Adrenal gland (tissue), 9 donors: ENCODE measurements at regions not wholly inside any gene's neighbourhood (a gene's known extent, or its start where the extent isn't known, plus 50 kb on each side); places are given as distances from the start of the nearest gene placed in this dataset.

Experiments
- DNase-seq, 7 donors: peaks; one replicate each; pipeline ENCODE4 v3.0.0-alpha.2; 2019 to 2020
- H3K27ac ChIP-seq, 5 donors: fragments of 200-600 bp; sonication (generic) in 4 of 5; 1 replicate in 3 of 5; 2 replicates in 2 of 5; pipeline versions ENCODE4 v1.5.1 to v1.8.0; 2016 to 2020; ENCODE audit warnings: mild to moderate bottlenecking in 1 of 5
- H3K27me3 ChIP-seq: fragments of 200-600 bp; 2 replicates; pipeline ENCODE4 v1.8.0; 2021
- H3K36me3 ChIP-seq, 2 donors: fragments of 200-600 bp; replicated peaks in 1 of 2; 1 replicate in 1 of 2; 2 replicates in 1 of 2; pipeline versions ENCODE4 v1.5.1 to v1.8.0; 2018 to 2022
- H3K4me1 ChIP-seq, 2 donors: fragments of 200-600 bp; replicated peaks in 1 of 2; 1 replicate in 1 of 2; 2 replicates in 1 of 2; pipeline versions ENCODE4 v1.5.1 to v1.8.0; 2018 to 2021
- H3K4me3 ChIP-seq, 4 donors: fragments of 200-600 bp; sonication (generic) in 3 of 4; one replicate each; pipeline ENCODE4 v1.5.1; 2016 to 2018
- H3K9me3 ChIP-seq, 3 donors: fragments of 200-600 bp; sonication (generic) in 1 of 3; replicated peaks in 1 of 3; 1 replicate in 2 of 3; 2 replicates in 1 of 3; pipeline versions ENCODE4 v1.5.1 to v1.8.0; 2016 to 2021
- CTCF ChIP-seq, 6 experiments: fragments of 450-650 bp in 4 of 6; fragments of 200-600 bp in 2 of 6; sonication (generic) in 1 of 6; IDR thresholded peaks; 1 replicate in 5 of 6; 2 replicates in 1 of 6; pipeline versions ENCODE4 v1.5.1 to v1.8.0; 2016 to 2021; ENCODE audit warnings: antibody characterized with exemption in 6 of 6, mild to moderate bottlenecking in 2 of 6, moderate library complexity in 1 of 6
- POLR2A ChIP-seq, 2 donors: fragments of 450-650 bp; IDR thresholded peaks; one replicate each; pipeline ENCODE4 v1.6.1; 2017; ENCODE audit warnings: antibody characterized with exemption in 2 of 2, mild to moderate bottlenecking in 2 of 2, moderate library complexity in 1 of 2
- WGBS, 4 donors: extraction: QIAGEN DNeasy Blood & Tissue Kit in 2 of 4; methylation state at CpG; one replicate each; pipeline versions ENCODE4 v1.1.5 to v1.1.7; 2013 to 2017; 5-methylcytosine and 5-hydroxymethylcytosine counted together
- intact Hi-C, 2 donors: fragments of 100-400 bp; cut with DNase I; formaldehyde crosslinking; loops; one replicate each; pipeline versions ENCODE4 v1.14.1 to v1.15.0; 2022 to 2023
- donor health status: healthy with polysubstance abuse.
- donor health status: Bipolar disorder and iron deficiency.
- donor health status: DM: yes; HTN: yes; CAD: no.
- donor health status: DM: no; HTN: no; CAD: no.
- donor health status: DM: no; HTN: no; CAD: no.

DNA sequence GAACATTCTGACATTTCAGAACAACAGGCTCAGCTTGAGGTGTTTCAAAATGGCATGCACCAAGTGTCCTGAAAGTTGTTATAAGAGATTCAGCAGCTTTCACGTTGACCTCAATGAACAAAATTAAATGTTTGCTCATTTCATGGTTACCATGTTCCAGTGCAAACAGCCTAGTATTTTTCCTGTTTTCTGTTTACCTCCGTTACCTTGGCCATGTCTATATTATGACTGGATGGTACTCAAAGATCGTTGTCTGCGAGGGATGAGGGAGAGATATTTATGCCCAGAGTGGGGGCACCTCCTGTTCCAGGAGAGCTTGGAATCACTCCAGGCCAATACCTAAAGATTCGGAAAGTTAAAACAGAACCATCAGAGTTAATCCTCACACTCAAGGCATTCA is 83.8 kb upstream of the SASH1 start:
- H3K4me1 ChIP-seq, result no peaks in the 10 kb centered on the region
- no peak overlapping the region for H3K27ac ChIP-seq
- 85 to 89% (median 86%) methylated on average over 5 of the region's 5 CpGs for WGBS, 4 donors
- no peaks in the 10 kb centered on the region for H3K36me3 ChIP-seq
- no peak overlapping the region for H3K4me3 ChIP-seq
- intact Hi-C loops, result no loop called here
- no peaks in the 10 kb centered on the region for H3K27me3 ChIP-seq
- TF ChIP-seq POLR2A (IDR thresholded peaks at IDR 0.05) (no peak), CTCF (IDR thresholded peaks at IDR 0.05) (no peak)
- DNase-seq, result no peak
- no peaks in the 10 kb centered on the region for H3K9me3 ChIP-seq

DNA sequence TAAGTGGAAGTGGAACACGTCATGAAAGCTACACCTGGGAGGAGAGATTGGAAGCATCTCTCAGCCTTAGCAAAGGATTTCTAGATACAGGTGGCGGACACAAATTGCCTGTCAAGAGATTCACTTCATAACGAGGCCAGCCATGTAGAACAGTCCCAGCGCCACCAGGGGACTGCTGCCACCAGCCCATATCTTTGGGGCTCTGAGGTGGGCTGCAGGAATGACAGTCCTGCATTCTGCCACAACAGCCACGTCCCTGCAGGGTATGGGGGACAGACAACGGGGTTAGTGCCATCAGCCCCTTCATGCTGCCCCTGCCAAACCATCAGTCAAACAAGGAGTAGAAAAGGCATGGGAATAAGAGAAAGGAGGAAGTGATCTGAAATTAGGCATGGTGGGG is 81.2 kb upstream of the SASH1 start:
- 54 to 72% (median 68%) methylated on average over 6 of the region's 6 CpGs for WGBS, 4 donors
- no peak overlapping the region for H3K4me3 ChIP-seq
- H3K27ac ChIP-seq, result no peak overlapping the region
- no peaks in the 10 kb centered on the region for H3K4me1 ChIP-seq
- DNase-seq, result no peak
- H3K27me3 ChIP-seq, result no peaks in the 10 kb centered on the region
- no peaks in the 10 kb centered on the region for H3K9me3 ChIP-seq
- intact Hi-C loops, result no loop called here
- H3K36me3 ChIP-seq, result no peaks in the 10 kb centered on the region
- TF ChIP-seq CTCF (IDR thresholded peaks at IDR 0.05), result no peak
- no peak for TF ChIP-seq POLR2A (IDR thresholded peaks at IDR 0.05)

DNA sequence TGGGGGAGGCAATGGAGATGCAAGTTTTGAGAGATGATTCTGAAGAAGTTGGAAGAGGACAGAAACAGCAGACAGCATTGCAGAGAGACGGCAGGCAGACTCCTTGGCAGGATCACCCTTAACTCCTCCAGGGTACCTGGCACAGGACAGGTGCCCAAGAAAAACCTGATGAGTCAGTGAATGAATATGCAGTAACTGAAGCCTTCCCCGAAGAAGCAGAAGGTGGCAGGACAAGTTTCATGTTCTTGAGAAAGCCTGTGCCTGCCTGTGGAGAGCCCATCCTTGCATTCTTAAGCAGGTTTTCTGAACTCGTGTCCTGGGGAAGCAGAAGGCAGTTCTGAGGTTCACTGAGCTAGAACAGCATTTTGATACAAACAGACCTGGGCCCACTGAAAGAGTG is 79.6 kb upstream of the SASH1 start:
- WGBS, 4 donors, result 69 to 83% (median 80%) methylated on average over 2 to 3 of the region's 3 CpGs
- no peaks in the 10 kb centered on the region for H3K36me3 ChIP-seq
- no peak overlapping the region for H3K27ac ChIP-seq
- no peak for DNase-seq
- H3K4me1 ChIP-seq, result no peaks in the 10 kb centered on the region
- TF ChIP-seq CTCF (IDR thresholded peaks at IDR 0.05), result no peak
- no peak for TF ChIP-seq POLR2A (IDR thresholded peaks at IDR 0.05)
- no peaks in the 10 kb centered on the region for H3K9me3 ChIP-seq
- no peaks in the 10 kb centered on the region for H3K27me3 ChIP-seq
- intact Hi-C loops, result no loop called here
- no peak overlapping the region for H3K4me3 ChIP-seq

DNA sequence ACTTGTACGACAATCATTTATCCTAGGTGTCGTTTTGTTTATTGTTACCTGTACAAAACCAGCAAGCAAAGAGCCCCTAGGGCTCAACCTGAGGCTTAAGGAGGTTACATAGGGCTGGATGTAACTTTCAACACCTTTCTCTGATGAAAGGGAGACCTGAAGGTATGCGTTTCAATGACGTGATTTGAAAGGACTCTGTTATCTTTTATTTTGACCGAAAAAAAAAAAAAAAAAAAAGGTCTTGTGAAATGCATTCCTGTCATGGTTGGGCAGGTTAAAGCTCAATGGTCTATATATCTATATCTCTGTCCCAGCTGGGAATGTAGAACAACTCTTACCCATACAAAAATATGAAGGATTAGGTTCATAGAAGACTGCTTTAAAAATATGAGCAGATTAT is 78.7 kb upstream of the SASH1 start:
- intact Hi-C loops, result no loop called here
- Histone ChIP-seq H3K27ac (no peak overlapping the region), H3K9me3 (no peaks in the 10 kb centered on the region), H3K36me3 (no peaks in the 10 kb centered on the region), H3K4me1 (no peaks in the 10 kb centered on the region), H3K4me3 (no peak overlapping the region), H3K27me3 (no peaks in the 10 kb centered on the region)
- TF ChIP-seq CTCF (IDR thresholded peaks at IDR 0.05) (no peak), POLR2A (IDR thresholded peaks at IDR 0.05) (no peak)
- DNase-seq, result no peak
- 54 to 64% (median 61%) methylated on average over 5 of the region's 5 CpGs for WGBS, 4 donors
